GM12878 (cell line): ENCODE measurements at regions not wholly inside any gene's neighbourhood (a gene's known extent, or its start where the extent isn't known, plus 50 kb on each side); places are given as distances from the start of the nearest gene placed in this dataset.

Experiments used
- ATAC-seq: fragments of 200-7000 bp; cut with Tn5 transposase; 3 replicates; pipeline ENCODE4 v1.9.1; 2020; ENCODE audit warnings: mild to moderate bottlenecking, moderate library complexity
- BruUV-seq: library from RNA; stranded (reverse); fragments of 400-500 nt; replicated peaks from 2 replicates; lab custom pipeline; 2021; lab: Mats Ljungman, UMichigan
- CTCF ChIA-PET: fragments of 300-600 bp; sonication (Branson Sonifier 250); formaldehyde crosslinking; extraction: SDS; loops from one replicate; lab custom pipeline; 2021; ENCODE audit warnings: inconsistent platforms; lab: Yijun Ruan, JAX
- POLR2A ChIA-PET: fragments of 350-600 bp; formaldehyde crosslinking; extraction: SDS; loops from one replicate; lab custom pipeline; 2021; ENCODE audit warnings: inconsistent platforms; lab: Charles Lee
- RAD21 ChIA-PET: fragments of 300-600 bp; sonication (Branson Sonifier 250); formaldehyde crosslinking; loops from one replicate; lab custom pipeline; 2023; ENCODE audit warnings: antibody characterized with exemption; ENCODE audit not compliant: unreplicated experiment; lab: Charles Lee
- SMC1A ChIA-PET: fragments of 300-600 bp; sonication (Branson Sonifier 250); formaldehyde crosslinking; loops from one replicate; lab custom pipeline; 2023; ENCODE audit not compliant: unreplicated experiment, uncharacterized antibody; lab: Charles Lee
- DNase-seq: peaks from one replicate; pipeline ENCODE4 v3.0.0-alpha.2; 2011; ENCODE audit warnings: low read depth, low spot score
- FAIRE-seq: peaks from 3 replicates; lab custom pipeline; 2011; peaks lifted over from hg19 to GRCh38; lab: Jason Lieb, UNC
- H2AFZ ChIP-seq: 2 replicates; pipeline ENCODE4 v1.6.0; 2011; ENCODE audit warnings: low read depth, low read length, control low read depth; ENCODE audit not compliant: control insufficient read depth
- H3K27ac ChIP-seq: 2 replicates; pipeline ENCODE4 v1.5.1; 2011; ENCODE audit warnings: control low read depth; ENCODE audit not compliant: control insufficient read depth, insufficient read depth
- H3K27me3 ChIP-seq, 2 experiments: replicated peaks in 1 of 2; 2 replicates each; pipeline versions ENCODE4 v1.6.0 to v1.6.1; 2011; ENCODE audit warnings: low read length in 1 of 2; ENCODE audit not compliant: control insufficient read depth in 2 of 2, insufficient read depth in 2 of 2
- H3K36me3 ChIP-seq, 2 experiments: 2 replicates each; pipeline ENCODE4 v1.5.1; 2011; ENCODE audit warnings: low read length in 1 of 2; ENCODE audit not compliant: control insufficient read depth in 2 of 2, insufficient read depth in 2 of 2
- H3K4me1 ChIP-seq: 2 replicates; pipeline ENCODE4 v1.6.1; 2011; ENCODE audit warnings: mild to moderate bottlenecking, low read length, moderate library complexity, mixed read lengths; ENCODE audit not compliant: control insufficient read depth, insufficient read depth
- H3K4me2 ChIP-seq: 2 replicates; pipeline ENCODE4 v1.6.0; 2011; ENCODE audit warnings: control low read depth; ENCODE audit not compliant: control insufficient read depth, insufficient read depth
- H3K4me3 ChIP-seq: fragments of 200-600 bp; sonication (generic); 2 replicates; pipeline ENCODE4 v1.5.1; 2016
- H3K79me2 ChIP-seq: 2 replicates; pipeline ENCODE4 v1.6.0; 2011; ENCODE audit warnings: low read length; ENCODE audit not compliant: control insufficient read depth, insufficient read depth
- H3K9ac ChIP-seq: 2 replicates; pipeline ENCODE4 v1.8.0; 2011; ENCODE audit warnings: low read length, control low read depth, mixed read lengths; ENCODE audit not compliant: control insufficient read depth, insufficient read depth
- H3K9me3 ChIP-seq: replicated peaks from 3 replicates; pipeline ENCODE4 v1.5.1; 2011; ENCODE audit warnings: mild to moderate bottlenecking, low read length; ENCODE audit not compliant: control insufficient read depth, insufficient read depth
- H4K20me1 ChIP-seq: 2 replicates; pipeline ENCODE4 v1.6.0; 2011; ENCODE audit not compliant: control insufficient read depth, insufficient read depth
- BCLAF1 ChIP-seq: fragments of 450-650 bp; IDR thresholded peaks from 2 replicates; pipeline ENCODE4 v1.6.1; 2017; ENCODE audit warnings: antibody characterized with exemption, mild to moderate bottlenecking, moderate library complexity
- BRCA1 ChIP-seq: IDR thresholded peaks from 2 replicates; pipeline ENCODE4 v1.6.1; 2011; ENCODE audit warnings: low read depth, low read length, improper control_type of control experiment
- CREM ChIP-seq: IDR thresholded peaks from 2 replicates; pipeline ENCODE4 v1.6.1; 2014; ENCODE audit warnings: antibody characterized with exemption, low read depth
- ETV6 ChIP-seq, 2 experiments: fragments of 450-650 bp in 1 of 2; IDR thresholded peaks in 1 of 2; conservative IDR thresholded peaks in 1 of 2; 2 replicates each; pipeline ENCODE4 v1.6.1; 2014; ENCODE audit warnings: antibody characterized with exemption in 1 of 2, borderline replicate concordance in 1 of 2, low read depth in 1 of 2, mild to moderate bottlenecking in 1 of 2, moderate library complexity in 1 of 2
- MXI1 ChIP-seq: fragments of 150-350 bp; IDR thresholded peaks from 2 replicates; pipeline ENCODE4 v1.6.1; 2011; ENCODE audit warnings: low read depth, mild to moderate bottlenecking, inconsistent platforms, low read length, improper control_type of control experiment
- NKRF ChIP-seq: fragments of 450-650 bp; conservative IDR thresholded peaks from 2 replicates; pipeline ENCODE4 v1.6.1; 2017; ENCODE audit warnings: mild to moderate bottlenecking, moderate library complexity
- PAX5 ChIP-seq: IDR thresholded peaks from 2 replicates; pipeline ENCODE4 v1.6.1; 2011; ENCODE audit warnings: low read depth, low read length, borderline replicate concordance
- RCOR1 ChIP-seq: conservative IDR thresholded peaks from 2 replicates; pipeline ENCODE4 v1.6.1; 2012; ENCODE audit warnings: low read depth, low read length, improper control_type of control experiment
- RUNX3 ChIP-seq: IDR thresholded peaks from 2 replicates; pipeline ENCODE4 v1.6.1; 2012; ENCODE audit warnings: low read length, inconsistent platforms
- SMC3 ChIP-seq: IDR thresholded peaks from 2 replicates; pipeline ENCODE4 v1.6.1; 2011; ENCODE audit warnings: low read length, improper control_type of control experiment, borderline replicate concordance
- WGBS: methylation state at CpG from one replicate; pipeline ENCODE4 v1.1.6; 2016; ENCODE audit warnings: low lambda C conversion rate; ENCODE audit not compliant: insufficient replicate concordance, insufficient coverage; ENCODE audit errors: missing lambda C conversion rate; 5-methylcytosine and 5-hydroxymethylcytosine counted together
- in situ Hi-C: fragments of 300-500 bp; cut with MboI; formaldehyde crosslinking; loops from 9 replicates; pipeline ENCODE4 v1.14.3; 2018; ENCODE audit warnings: mixed read lengths
- intact Hi-C: fragments of 100-400 bp; cut with micrococcal nuclease; formaldehyde crosslinking; loops from one replicate; pipeline ENCODE4 v1.14.2; 2022; ENCODE audit not compliant: unreplicated experiment
- TF ChIP-seq, protein P1 (sequence below): fragments of 450-650 bp; IDR thresholded peaks from 2 replicates; pipeline ENCODE4 v1.6.1; 2018; ENCODE audit warnings: borderline replicate concordance, mild to moderate bottlenecking; ENCODE audit not compliant: partially characterized antibody
- TF ChIP-seq, protein P2 (sequence below): fragments of 450-650 bp; IDR thresholded peaks from 2 replicates; pipeline ENCODE4 v1.6.1; 2016; ENCODE audit warnings: mild to moderate bottlenecking

- POLR2A ChIA-PET, result no interaction called here
- Histone ChIP-seq H3K4me1 (no peaks in the 10 kb centered on the region), H3K27ac (no peak overlapping the region), H2AFZ (no peak overlapping the region; the same call in 1 of the 2 replicates), H3K4me2 (no peak overlapping the region), H3K9ac (no peak overlapping the region), H3K36me3 (no peaks in the 10 kb centered on the region), H3K4me3 (no peak overlapping the region), H3K27me3 (no peaks in the 10 kb centered on the region), H3K79me2 (no peaks in the 10 kb centered on the region), H3K9me3 (no peaks in the 10 kb centered on the region), H4K20me1 (no peaks in the 10 kb centered on the region)
- DNase-seq, result no peak
- CTCF ChIA-PET, result interaction anchor here (1.6 to 1.7 kb wide), 2 partner anchors 10 to 346 kb away, joined by 4 read pairs; no protein-coding TSS in a partner anchor
- WGBS, result 27% methylated on average over 3 of the region's 3 CpGs
- in situ Hi-C loops (no loop called here), intact Hi-C loops (no loop called here)
- RAD21 ChIA-PET, result interaction anchor here (0.6 to 1.0 kb wide), 2 partner anchors 15 to 17 kb away, joined by 3 to 4 read pairs; no protein-coding TSS in a partner anchor
- FAIRE-seq, result no peak
- SMC1A ChIA-PET, result interaction anchor here (0.8 to 2.3 kb wide), 6 partner anchors 9 to 34 kb away, joined by 3 to 7 read pairs (median 4); no protein-coding TSS in a partner anchor
- no TSS peak for BruUV-seq
- ATAC-seq, result no peak
- TF ChIP-seq, protein P1, sequence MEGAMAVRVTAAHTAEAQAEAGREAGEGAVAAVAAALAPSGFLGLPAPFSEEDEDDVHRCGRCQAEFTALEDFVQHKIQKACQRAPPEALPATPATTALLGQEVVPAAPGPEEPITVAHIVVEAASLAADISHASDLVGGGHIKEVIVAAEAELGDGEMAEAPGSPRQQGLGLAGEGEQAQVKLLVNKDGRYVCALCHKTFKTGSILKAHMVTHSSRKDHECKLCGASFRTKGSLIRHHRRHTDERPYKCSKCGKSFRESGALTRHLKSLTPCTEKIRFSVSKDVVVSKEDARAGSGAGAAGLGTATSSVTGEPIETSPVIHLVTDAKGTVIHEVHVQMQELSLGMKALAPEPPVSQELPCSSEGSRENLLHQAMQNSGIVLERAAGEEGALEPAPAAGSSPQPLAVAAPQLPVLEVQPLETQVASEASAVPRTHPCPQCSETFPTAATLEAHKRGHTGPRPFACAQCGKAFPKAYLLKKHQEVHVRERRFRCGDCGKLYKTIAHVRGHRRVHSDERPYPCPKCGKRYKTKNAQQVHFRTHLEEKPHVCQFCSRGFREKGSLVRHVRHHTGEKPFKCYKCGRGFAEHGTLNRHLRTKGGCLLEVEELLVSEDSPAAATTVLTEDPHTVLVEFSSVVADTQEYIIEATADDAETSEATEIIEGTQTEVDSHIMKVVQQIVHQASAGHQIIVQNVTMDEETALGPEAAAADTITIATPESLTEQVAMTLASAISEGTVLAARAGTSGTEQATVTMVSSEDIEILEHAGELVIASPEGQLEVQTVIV, result no peak
- TF ChIP-seq, protein P2, sequence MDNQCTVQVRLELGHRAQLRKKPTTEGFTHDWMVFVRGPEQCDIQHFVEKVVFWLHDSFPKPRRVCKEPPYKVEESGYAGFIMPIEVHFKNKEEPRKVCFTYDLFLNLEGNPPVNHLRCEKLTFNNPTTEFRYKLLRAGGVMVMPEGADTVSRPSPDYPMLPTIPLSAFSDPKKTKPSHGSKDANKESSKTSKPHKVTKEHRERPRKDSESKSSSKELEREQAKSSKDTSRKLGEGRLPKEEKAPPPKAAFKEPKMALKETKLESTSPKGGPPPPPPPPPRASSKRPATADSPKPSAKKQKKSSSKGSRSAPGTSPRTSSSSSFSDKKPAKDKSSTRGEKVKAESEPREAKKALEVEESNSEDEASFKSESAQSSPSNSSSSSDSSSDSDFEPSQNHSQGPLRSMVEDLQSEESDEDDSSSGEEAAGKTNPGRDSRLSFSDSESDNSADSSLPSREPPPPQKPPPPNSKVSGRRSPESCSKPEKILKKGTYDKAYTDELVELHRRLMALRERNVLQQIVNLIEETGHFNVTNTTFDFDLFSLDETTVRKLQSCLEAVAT, result no peak
- TF ChIP-seq PAX5 (no peak), BRCA1 (no peak), RUNX3 (peak; percentile 79), ETV6 (conservative IDR thresholded peaks at IDR 0.05 in 1 of 2, IDR thresholded peaks at IDR 0.05 in 1 of 2; ENCODE audit: borderline replicate concordance in 1 of 2, low read depth in 1 of 2) (peak in 1 of 2 experiments; percentile 73; a peak in 2 of 4 replicates), CREM (peak; percentile 69; the same call in 1 of the 2 replicates), RCOR1 (no peak), MXI1 (no peak), NKRF (no peak), BCLAF1 (no peak), SMC3 (no peak)
Measured at GRCh38 chr6:140572129-140572528, 1197.7 kb upstream of the CITED2 start.
